IPS DF 4.7 (cell line): ENCODE measurements at regions not wholly inside any gene's neighbourhood (a gene's known extent, or its start where the extent isn't known, plus 50 kb on each side); places are given as distances from the start of the nearest gene placed in this dataset.

Source experiments
- DNase-seq: peaks from one replicate; pipeline ENCODE4 v3.0.0-alpha.2; 2013; ENCODE audit warnings: low spot score; ENCODE audit errors: extremely low read depth

DNA sequence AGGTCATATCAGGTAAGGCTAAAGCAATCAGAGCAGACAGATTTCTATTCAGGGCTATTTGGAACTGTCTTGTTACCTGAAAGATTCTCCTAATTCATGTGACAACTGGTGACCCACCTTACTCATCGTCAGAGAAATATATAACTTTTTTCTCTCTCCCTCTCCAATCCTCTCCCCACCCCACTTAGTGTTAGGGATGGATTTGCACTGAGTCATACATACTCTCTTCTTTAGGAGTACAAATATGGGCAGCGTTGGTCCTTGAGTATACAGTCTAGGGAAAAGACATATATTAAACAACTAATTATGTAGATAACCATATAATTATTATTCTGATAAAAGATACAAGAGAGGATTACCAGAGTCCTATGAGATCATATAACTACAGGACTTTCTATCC, 246.3 kb downstream of the HHIPL2 start:
- no peak for DNase-seq

GRCh38 chr1:222299524-222299923, 248.4 kb downstream of the HHIPL2 start:
- DNase-seq, result no peak

GRCh38 chr1:222290866-222291265, 257.0 kb downstream of the HHIPL2 start:
- no peak for DNase-seq

DNA sequence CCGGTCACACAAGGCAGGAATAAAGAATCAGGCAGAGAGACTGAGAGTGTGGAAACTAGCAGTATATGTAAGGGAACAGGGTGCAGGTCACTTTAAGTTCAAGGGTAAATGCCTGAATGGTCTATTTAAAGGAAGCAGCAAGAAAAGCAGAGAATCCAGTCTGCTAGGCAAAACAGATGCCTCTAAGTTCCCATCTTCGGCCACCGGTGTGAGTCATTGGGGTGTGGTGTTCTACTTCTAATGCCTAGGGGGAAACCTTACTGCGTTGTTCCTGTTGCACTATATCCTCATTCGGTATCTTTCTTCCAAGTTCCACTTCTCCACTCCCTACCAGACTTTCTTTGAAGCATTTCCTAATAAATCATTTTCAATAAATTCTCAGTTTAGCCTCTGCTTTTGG, 259.9 kb downstream of the HHIPL2 start:
- DNase-seq, result no peak

GRCh38 chr1:222286011-222286410, 261.9 kb downstream of the HHIPL2 start:
- DNase-seq, result no peak

DNA sequence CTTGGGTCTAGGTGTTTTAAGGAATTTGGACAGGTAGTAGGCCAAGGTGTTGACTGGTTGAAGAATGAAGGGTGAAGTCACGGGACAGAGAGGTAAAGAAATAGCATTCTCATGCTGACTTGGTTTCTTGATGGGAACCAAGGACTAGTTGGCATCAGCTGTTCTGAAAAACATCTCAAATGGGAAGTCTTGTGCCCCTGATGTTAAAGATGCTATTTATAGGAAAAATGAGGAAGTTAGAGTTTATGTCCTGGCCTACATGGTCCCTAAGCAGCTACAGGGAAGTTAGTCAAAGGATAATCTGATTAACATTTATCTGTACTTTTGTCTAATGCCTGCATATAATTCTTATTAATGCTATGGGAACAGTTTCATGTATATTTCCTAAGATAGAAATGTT, 262.4 kb downstream of the HHIPL2 start:
- DNase-seq, result no peak

DNA sequence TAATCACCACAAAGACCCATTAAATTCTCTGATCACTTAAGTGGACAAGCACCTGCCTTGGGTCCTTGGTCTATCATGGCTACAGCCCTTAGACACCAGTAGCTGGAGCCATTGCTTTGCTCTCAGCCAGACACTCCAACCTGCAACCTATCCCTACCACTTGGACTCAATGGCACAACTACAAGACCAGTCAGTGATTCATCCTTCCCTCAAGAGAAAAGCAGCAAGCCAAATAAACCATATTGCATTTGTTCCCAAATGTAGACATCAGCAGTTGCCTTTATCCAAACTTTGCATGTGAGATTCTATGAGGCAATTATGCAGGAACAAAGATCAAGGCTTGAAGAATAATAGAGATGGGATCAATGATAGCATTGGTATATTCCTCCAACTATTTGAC, 263.4 kb downstream of the HHIPL2 start:
- no peak for DNase-seq

GRCh38 chr1:222283147-222283768, 264.6 kb downstream of the HHIPL2 start:
- DNase-seq, result no peak

DNA sequence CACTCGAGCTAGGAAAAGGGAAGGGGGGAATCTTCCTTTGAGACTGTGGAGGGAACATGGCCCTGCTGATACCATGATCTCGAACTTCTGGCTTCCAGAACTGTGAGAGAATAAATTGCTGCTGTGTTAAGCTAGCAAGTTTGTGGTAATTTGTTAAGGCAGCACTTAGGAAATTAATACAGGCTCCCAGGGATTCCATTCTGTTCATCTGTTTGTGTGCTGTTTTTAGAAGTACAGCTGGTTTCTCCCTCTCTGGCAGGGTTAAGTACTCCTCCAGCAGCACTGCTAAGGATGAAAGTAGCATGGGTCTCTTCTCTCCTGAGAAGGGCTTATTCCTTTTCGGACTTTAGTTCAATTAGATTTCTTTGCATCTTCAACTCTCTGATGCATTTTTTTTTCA, 268.3 kb downstream of the HHIPL2 start:
- no peak for DNase-seq

DNA sequence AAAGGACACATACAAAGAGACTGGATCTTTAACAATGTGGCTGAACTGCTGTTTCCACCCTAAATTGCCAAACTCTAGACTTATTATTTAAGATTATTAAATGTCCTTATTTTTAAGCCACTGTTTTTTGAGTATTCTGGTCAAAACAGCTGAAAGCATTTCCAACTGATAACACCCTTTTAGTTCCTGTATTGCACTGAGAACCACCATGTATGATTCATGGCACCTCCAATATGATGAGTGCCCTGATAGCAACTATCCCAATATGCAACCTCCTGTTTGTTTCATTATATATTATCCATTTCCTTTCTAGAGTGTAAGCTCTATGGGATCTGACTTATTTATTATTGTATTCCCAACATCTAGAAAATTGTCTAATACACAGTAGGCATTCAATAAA, 269.4 kb downstream of the HHIPL2 start:
- no peak for DNase-seq

DNA sequence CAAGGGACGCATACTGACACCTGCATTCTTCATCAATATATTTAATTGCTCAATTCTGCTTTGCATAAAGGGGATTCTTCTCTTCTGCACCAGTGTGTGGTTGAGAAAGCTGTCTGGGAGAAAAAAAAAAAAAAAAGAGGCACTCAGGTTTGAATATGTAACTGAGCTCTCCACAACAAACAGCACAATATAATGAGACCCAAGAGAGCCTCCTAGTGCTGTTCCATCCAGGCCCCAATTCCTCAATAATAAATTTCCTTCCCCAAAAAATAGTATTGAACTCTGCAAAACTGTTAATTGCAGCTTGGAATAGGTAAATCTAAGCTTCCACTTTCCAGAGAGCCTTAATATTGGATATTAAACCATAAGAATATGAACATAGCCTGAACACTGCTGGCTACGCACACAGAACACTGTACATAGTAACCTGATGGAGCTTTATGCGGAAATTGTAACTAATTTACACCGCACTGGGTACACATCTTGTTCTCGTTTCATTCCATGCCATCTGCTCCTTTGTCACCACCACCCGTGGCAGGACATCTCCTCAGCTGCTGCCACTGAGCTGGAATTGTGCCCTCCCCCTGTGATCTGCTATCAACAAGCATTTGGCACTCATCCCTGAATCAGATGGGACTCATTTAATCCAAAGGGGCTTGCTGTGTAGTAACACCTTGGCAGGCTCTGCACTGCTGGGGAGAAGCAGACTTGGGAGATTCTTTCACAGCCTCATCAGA, 272.0 kb downstream of the HHIPL2 start:
- DNase-seq, result no peak

DNA sequence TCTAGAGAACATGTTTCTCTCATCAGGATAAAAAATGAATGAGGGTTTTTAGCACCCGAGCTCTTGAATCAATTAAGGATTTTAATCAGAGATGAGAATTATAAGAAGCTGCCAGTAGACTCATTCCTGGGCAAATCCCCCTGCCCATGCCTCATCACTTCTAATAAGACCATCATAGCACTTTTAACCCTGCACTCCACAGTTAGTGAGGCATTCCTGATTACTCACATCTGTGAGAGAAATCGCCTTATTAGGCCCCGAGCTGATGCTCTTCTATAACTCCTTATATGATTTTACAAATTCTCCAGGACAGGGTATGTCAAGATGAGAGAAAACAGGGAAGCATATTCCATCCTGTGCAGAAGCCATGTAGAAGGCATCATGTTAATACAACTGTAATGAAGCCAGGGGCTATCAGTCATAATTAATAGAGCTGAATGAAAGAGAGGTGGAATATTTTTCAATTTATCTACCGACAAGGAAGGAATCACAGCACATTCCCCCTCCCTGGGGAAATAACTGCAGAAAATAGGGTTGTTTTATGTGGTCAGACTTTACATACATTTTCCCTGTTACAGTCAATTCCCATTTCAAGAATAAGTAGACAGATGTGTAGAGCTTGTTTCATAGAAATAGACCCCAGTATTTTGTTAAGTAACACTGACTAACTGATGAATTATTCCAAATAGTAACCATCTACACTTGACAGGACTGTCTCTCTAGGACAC, 272.7 kb downstream of the HHIPL2 start:
- no peak for DNase-seq

DNA sequence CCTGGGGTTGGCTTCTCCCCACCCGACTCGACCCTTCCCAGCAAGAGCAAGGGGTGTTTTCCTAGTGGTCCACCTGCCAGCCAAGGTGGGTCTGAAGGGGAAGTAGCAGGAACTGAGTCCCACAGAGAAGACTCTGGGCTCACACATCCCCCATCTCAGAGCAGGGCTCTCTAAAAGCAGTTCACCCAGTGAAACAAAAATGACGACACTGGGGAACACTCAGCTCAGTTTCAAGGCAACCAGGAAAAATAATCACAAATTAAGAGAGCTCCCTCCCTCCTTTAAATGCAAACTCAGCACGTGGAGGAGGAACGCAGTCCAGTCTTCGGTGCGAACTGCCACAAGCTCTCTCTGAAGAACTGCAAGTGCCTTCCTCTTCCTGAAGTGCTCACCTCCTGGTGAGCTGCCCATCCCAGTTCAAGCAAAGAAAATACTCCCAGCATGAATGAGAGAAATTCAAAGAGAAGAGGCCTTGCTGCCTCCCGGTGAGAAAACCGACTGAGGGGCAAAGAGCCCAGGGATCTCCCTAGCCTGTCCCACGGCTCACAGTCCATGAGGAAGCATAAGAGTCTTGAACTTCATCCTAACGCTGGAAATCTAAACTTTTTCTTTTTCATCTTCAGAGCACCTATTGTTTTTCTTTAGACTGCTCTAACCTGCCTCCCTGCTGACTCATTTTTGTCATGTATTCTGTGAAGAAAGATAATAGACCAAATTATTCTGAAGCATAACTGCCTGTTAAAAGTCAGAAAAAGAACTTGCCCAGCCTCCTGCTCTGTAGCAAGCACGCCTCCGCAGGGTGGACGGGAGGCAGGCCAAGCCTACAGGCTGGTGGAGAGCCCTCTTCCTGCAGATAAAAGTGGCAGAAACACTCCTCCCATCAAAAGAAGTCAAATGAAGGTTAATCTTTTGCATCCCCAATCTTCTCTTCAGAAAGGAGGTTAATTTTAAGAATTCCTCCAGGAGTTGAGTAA, 281.4 kb downstream of the HHIPL2 start:
- DNase-seq, result no peak

DNA sequence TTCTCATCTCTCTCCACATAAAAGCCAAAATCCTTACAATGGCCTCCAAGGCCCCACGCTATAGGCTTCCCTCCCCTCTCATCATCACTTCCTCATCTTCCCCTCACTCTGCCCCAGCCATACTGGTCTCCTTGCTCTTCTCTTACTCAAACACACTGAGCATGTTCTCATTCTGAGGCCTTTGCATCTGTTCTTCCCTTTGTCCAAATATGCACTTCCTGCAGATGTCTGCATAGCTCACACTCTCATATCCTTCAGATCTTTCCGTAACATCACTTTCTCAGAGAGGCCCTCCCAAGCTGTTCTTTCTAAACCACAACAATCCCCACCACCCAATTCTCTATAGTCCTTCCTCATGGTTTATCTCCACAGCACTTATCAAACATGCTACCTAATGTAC, 284.1 kb downstream of the HHIPL2 start:
- no peak for DNase-seq

DNA sequence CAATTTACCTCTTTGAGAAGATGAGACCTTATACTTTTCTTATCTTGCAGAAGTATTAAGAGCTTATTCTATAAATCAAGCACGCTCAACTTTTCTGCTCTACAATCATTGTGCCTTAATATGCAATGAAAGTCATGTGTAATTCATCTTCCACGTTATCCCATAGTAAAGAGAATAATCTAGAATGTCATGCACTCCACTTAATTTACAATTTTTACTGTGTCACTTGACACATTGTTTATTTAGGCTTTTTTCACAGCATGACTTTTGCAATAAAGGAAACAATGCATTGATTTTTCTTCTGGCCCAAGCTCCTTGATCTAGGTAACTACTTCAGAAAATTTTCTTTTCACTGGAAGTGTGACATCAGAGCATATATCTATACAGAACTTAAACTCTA, 290.9 kb downstream of the HHIPL2 start:
- no peak for DNase-seq

- DNase-seq, result no peak
These were observed 291.8 kb downstream of the HHIPL2 start for GRCh38 chr1:222256058-222256457.

- no peak for DNase-seq
These were observed 295.1 kb downstream of the HHIPL2 start for GRCh38 chr1:222252788-222253187.

GRCh38 chr1:222251847-222252246, 296.1 kb downstream of the HHIPL2 start:
- no peak for DNase-seq

DNA sequence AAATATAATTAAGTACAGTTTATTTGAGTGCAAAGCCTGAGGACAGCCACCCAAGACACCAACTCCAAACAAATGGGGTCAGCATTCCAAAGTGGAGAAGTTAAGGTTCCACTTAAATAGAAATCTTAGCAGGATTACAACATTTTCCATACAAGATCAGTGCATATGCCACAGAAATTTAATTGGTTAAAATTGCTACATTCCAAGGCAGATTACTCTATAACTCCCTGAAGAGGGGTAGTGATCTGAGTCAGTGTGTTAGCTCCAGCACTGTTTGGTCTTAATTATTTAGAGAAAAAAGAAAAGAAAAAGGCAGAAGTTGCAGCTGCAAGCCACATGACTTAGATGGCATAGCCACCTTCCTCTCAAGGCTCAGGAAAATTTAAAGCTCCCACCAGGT, 297.5 kb downstream of the HHIPL2 start:
- no peak for DNase-seq

DNA sequence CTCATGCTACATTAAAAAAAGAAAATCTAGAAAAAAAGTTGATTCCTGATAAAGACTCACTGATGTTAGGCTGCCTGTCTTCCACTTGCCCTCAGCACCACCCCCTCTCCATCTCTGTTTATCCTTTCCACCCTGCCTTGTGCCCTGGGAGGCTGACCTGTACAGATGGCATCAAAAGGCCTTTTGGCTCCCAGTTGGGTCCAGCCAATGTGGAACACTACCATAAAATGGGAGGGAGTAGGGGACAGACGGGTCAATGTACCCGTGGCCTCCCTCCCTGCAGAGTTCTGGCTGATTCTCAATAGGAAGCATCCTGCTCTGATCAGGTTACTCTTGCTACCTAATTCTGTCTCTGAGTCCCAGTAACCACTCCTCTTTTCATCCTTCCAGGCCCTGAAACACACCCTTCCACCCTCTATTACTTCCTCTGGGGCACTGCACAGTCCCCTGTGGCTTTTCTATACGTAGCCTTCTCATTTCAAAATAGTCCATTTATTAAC, 300.0 kb downstream of the HHIPL2 start:
- no peak for DNase-seq

- DNase-seq, result no peak
These were observed 300.8 kb downstream of the HHIPL2 start for GRCh38 chr1:222247081-222247480.
